NCI-H1092 (cell line): ENCODE measurements at regions not wholly inside any gene's neighbourhood (a gene's known extent, or its start where the extent isn't known, plus 50 kb on each side); places are given as distances from the start of the nearest gene placed in this dataset.

ENCODE experiments used
- DNase-seq: peaks from one replicate; lab custom pipeline; 2025; lab: John Stamatoyannopoulos, UW

DNA sequence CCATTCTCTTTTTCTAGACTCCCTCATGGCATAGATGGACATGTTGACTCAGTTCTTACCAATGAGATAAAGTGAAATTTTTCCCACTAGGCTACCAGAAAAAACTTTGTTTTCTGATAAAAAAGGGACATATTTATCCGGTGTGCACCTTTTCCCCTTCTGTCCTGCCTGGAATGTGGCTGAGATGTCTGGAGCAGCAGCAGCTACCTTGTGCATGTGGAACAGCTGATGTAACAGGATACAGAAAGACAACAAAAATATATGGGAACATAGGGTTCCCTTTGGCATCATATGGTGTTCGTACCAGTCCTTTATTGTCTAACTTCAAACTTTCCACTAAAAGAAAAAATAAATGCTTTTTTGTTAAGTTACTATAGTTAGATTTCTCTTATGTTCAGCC, 460.2 kb upstream of the HS6ST1 start:
- no peak for DNase-seq

DNA sequence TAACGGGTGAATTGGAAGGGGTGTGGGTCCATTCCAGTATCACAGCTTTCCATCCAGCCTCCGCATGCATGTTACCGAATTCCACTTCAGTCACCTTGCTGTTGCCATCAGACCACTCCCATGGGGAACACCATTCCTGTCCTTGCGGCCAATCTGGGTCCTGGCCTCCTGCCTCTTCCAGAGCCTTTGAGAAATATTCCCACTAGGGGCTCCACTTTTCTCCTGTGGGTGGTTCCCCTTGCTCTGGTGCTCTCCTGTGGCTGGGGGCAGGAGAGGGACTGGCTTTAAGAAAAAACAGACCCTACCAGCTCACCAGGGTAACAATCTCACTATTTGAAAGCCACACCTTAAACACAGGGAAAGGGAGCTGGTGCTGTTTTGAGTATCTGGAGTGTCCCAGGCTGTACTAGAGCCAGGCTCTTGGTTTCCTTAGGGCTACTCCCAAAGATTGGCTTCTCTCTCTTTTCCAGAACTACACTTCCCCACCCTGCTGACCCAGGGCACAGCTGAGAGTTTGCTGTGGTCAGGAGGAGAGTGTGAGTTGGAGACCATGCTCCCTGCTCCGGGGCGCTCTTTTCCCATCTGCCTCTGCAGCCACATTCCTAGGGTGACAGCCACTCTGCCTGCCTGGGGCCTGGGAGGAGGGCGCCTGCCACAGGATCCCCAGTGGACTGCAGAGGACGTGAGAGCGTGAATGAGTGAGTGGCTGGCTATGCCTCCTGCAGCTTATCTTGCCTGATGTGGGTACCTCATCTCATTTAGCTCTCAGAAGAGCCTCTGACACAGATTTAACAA, 460.8 kb upstream of the HS6ST1 start:
- no peak for DNase-seq

DNA sequence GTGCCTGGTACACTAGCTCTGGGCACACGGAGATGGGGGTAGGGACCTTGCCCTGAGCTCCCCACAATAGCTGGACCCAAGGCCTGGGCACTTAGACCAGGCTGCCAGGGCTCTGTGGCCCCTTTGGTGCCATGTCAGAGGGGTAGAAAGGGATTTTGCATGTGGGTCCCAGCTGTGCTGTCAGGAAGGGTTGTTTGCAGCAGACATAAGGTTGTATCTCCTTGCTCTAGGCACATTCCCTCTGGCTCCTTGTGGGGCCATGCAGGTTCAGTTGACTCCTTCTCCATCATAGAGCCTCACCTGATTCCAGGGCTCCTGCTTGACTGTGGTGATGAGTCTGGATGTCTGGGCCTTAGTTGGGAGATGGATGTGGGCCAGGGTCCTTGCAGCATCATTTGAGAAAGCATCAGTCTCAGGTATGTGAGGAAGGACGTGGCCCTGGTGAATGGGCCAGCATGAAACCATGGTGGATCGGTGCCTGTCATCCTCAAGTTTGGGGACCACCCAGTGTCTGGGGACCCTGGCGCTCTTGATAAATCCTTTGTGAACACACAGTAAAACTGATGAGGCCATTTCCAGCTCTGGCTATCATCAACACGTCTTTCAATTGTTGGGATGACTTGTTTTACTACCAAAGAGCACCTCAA, 461.9 kb upstream of the HS6ST1 start:
- no peak for DNase-seq

GRCh38 chr2:128781166-128781565, 462.5 kb upstream of the HS6ST1 start:
- DNase-seq, result no peak

- no peak for DNase-seq
These were observed 463.1 kb upstream of the HS6ST1 start for GRCh38 chr2:128781585-128782385.

- no peak for DNase-seq
These were observed 463.9 kb upstream of the HS6ST1 start for GRCh38 chr2:128782411-128783192.

DNA sequence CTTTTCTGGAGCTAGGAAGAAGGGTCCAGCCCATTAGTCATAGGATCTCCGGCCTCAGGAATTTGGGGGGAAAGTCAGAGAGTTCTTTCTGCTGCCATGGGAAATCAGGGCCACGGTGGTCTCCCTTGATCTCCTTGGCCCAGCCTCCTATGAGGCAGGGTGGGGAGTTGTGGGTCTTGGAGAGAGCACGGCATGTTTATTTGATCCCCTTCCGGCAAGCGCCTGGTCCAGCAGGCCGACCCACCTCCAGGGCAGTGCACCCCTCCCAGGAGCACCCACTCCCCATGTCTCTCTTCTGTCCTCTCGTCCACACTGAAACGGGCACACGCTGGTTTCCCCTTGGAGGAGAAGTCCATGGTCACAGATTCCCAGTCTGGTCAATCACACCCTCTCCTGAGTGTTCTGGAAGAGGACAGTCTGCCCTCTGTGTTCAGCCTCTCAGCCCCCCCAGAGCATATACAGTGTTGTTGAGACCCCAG, 464.6 kb upstream of the HS6ST1 start:
- DNase-seq, result no peak

DNA sequence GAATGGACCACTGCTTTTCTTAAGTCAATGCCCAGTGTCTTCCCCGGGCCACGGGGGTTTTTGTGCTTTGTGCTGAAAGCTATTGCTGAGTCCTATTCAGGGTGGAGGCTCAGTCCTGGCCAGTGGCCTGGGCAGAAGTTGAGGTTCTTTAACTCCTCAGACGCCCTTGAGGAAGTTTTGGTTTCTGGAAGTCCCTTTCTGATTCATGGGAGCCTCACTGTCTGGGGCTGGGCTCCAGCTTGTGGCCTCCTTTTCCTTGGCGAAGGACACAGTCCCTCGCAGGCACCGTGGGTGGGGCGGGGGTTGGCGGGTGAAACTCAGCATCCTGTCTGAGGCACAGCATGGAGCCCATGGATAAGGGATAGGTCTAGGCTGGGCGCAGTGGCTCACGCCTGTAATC, 465.2 kb upstream of the HS6ST1 start:
- no peak for DNase-seq

DNA sequence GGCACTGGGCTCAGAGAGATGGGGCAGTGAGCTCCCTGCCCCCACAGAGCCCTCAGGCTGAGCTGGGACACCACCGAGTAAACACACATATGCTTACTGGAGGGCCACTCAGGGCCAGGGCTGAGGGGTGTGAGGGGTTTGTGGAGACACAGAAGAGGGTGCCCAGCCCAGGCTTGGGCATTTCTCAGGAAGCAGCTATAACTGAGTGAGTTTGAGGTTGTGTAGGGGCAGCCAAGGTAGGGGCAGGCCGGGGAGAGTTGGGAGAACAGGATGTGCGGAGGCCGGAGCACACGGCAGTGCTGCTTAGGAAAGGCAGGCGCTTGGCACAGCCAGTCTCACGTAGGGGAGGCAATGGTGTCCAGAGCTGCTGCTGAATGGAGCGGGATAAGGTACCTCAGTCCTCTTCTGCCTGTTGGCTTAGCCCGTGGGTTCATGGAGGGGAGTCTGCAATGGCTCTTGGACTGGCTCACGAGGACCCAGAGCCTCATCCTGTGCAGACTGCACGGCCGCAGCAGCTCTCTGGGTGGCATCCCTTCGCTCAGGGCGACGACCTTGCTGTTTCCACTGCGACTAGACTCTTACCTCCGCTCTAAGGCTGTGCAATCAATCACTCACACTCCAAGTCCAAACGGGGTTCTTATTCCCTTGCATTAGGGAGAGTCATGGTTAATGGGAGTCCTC, 466.1 kb upstream of the HS6ST1 start:
- DNase-seq, result no peak

DNA sequence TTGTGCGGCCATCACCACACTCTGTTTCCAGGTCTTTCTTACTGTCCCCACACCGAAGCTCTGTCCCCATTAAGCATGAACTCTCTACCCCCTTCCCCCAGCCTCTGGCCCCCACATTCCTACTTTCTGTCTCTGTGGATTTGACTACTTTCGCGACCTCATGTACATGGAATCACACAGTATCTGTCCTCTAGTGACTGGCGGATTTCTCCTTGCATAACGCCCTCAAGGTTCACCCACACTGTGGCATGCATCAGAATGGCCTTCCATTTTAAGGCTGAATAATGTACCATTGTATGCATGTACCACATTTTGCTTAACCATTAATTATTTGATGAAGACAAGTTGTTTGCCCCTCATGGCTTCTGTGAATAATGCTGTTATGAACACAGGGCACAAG, 467.6 kb upstream of the HS6ST1 start:
- DNase-seq, result no peak

GRCh38 chr2:128786741-128787478, 468.2 kb upstream of the HS6ST1 start:
- DNase-seq, result no peak

DNA sequence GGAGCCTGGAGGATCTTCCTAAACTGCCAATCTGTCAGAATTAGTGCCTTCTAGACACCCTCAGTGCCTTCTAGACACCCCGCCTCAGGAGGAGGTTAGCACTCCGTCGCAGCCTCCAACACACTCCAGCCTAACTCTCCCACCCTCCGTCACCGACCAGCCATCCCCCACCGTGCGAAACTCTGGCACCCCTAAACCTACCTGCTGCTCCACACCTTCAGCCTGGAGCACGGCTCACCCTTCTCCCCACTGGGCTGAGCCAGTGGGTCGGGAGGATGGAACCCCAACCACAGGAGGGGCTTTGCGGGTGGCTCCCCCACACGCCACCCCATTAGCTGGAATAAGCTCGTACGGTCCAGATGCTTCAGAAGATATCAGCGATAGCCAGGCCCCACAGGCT, 468.9 kb upstream of the HS6ST1 start:
- DNase-seq, result no peak

DNA sequence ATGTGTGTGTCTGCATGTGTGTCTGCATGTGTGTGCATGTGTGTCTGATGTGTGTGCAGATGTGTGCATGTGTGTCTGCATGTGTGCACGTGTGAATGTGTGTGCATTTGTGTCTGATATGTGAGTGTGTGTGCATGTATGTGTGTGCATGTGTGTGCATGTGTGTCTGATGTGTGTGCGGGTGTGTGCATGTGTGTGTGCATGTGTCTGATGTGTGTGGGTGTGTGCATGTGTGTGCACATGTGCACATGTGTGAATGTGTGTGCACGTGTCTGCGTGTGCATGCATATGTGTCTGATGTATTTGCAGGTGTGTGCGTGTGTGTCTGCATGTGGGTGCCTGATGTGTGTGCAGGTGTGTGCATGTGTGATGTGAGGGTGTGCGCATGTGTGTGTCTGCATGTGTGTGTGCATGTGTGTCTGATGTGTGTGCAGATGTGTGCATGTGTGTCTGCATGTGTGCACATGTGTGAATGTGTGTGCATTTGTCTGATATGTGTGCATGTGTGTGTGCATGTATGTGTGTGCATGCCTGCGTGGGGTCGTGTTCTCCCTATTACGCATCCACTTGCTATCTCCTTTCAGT, 470.1 kb upstream of the HS6ST1 start:
- no peak for DNase-seq

GRCh38 chr2:128789221-128789620, 470.6 kb upstream of the HS6ST1 start:
- no peak for DNase-seq

- no peak for DNase-seq
These were observed 471.2 kb upstream of the HS6ST1 start for GRCh38 chr2:128789776-128790455.

GRCh38 chr2:128790541-128791001, 471.9 kb upstream of the HS6ST1 start:
- no peak for DNase-seq

DNA sequence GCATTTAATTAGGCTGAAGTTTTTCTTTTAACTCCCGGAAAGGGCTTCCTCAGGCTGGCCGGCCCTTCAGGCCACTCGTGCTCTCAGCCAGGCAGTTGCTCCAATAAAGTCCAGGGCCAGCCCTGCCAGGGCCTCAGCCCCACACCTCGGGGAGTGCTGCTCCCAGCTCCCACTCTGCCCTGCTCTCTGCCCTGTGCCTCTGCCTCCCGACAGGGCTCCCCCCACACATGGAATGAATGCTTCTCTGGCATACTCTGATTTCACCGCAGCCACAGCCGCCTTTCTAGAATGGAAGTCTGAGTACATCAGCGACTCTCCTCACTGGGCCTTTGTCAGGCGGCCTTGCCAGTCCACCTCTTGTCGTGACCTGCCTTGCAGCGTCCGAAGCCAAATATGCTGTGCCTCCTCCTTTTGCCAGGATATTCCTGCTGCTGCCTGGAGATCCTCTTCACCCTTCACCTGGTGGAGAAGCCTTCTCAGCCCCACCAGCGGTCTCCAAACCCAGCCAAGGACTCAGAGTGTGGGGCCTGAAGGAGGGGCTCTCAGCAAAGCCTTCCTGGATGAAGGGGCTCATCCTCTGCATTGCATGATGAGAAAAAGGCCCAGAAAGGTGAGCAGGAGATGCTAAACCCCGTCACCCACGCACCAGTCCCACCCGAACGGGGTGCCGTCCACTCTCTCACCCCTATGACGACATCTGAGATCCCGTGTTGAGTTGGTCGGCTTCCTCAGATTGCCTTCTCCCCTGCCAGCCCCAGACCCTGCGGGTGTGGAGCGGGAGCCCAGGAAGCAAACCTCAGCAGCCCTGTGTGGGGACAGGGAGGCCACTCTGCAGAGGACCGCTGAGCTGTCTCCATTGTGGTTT, 472.7 kb upstream of the HS6ST1 start:
- DNase-seq, result no peak

DNA sequence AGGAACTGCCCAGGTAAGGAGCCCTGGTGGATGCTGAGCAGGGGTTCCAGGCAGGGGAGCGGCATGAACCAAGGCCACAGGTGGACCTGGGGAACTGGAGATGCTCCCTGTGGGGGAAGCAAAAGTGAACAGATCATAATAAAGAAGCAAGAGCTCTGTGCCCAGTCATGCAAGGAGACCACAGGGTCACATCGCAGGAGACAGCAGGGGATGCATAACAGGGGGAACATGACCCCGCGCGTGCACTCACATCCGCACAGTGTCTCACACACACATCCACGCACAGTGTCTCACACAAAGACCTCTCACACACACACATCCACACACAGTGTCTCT, 473.3 kb upstream of the HS6ST1 start:
- no peak for DNase-seq
